A549 (cell line): ENCODE measurements at regions not wholly inside any gene's neighbourhood (a gene's known extent, or its start where the extent isn't known, plus 50 kb on each side); places are given as distances from the start of the nearest gene placed in this dataset.

Source experiments
- ATAC-seq, 2 experiments: fragments of 200-7000 bp in 1 of 2; fragments of >200 bp in 1 of 2; cut with Nextera tagmentation in 1 of 2; cut with Tn5 transposase in 1 of 2; 3 replicates each; pipeline versions ENCODE4 v1.8.0 to v1.9.1; 2018 to 2020; ENCODE audit warnings: mild to moderate bottlenecking in 1 of 2, moderate library complexity in 1 of 2
- CTCF ChIA-PET: fragments of 300-600 bp; sonication (Branson Sonifier 250); formaldehyde crosslinking; extraction: SDS; loops from one replicate; lab custom pipeline; 2021; ENCODE audit warnings: antibody characterized with exemption, inconsistent platforms; lab: Yijun Ruan, JAX
- POLR2A ChIA-PET: fragments of 350-600 bp; formaldehyde crosslinking; extraction: SDS; loops from one replicate; lab custom pipeline; 2021; ENCODE audit warnings: antibody characterized with exemption, inconsistent platforms; lab: Yijun Ruan, JAX
- DNase-seq, 2 experiments: peaks; one replicate each; pipeline versions ENCODE4 v3.0.0 to v3.0.0-alpha.2; 2011 to 2016; ENCODE audit warnings: low read depth in 1 of 2, low spot score in 1 of 2
- FAIRE-seq: peaks from 2 replicates; lab custom pipeline; 2011; peaks lifted over from hg19 to GRCh38; lab: Jason Lieb, UNC
- H3K27ac ChIP-seq, 2 experiments: fragments of >200 bp; sonication (Bioruptor Twin); formaldehyde crosslinking; 3 replicates each; pipeline ENCODE4 v1.5.1; 2016 to 2017
- H3K4me1 ChIP-seq: fragments of >200 bp; sonication (Bioruptor Twin); formaldehyde crosslinking; 3 replicates; pipeline ENCODE4 v1.6.1; 2016
- H3K4me2 ChIP-seq: fragments of >200 bp; sonication (Bioruptor Twin); formaldehyde crosslinking; 3 replicates; pipeline ENCODE4 v1.6.1; 2016
- H3K4me3 ChIP-seq: fragments of >200 bp; sonication (Bioruptor Twin); formaldehyde crosslinking; 3 replicates; pipeline ENCODE4 v1.5.1; 2016
- H3K9me3 ChIP-seq: fragments of >200 bp; sonication (Bioruptor Twin); formaldehyde crosslinking; 3 replicates; pipeline ENCODE4 v1.6.1; 2016
- BHLHE40 ChIP-seq: IDR thresholded peaks from 2 replicates; pipeline ENCODE4 v1.6.1; 2012; ENCODE audit warnings: low read depth, low read length, inconsistent platforms
- CEBPB ChIP-seq, 2 experiments: fragments of >200 bp in 1 of 2; sonication (Bioruptor Twin) in 1 of 2; formaldehyde crosslinking in 1 of 2; IDR thresholded peaks; 2 replicates each; pipeline ENCODE4 v1.6.1; 2012 to 2016
- ESRRA ChIP-seq: fragments of 150-350 bp; IDR thresholded peaks from 2 replicates; pipeline ENCODE4 v1.6.1; 2014; ENCODE audit warnings: mild to moderate bottlenecking, low read length, borderline replicate concordance
- FOSB ChIP-seq: fragments of 250-450 bp; sonication (Bioruptor Pico); IDR thresholded peaks from 2 replicates; pipeline ENCODE4 v1.5.0; 2020; ENCODE audit warnings: mild to moderate bottlenecking, moderate library complexity
- GATA3 ChIP-seq: IDR thresholded peaks from 2 replicates; pipeline ENCODE4 v1.6.1; 2012; ENCODE audit warnings: borderline replicate concordance
- HEYL ChIP-seq: fragments of 250-450 bp; sonication (Bioruptor Pico); IDR thresholded peaks from 2 replicates; pipeline ENCODE4 v1.8.0; 2021; ENCODE audit warnings: mild to moderate bottlenecking, moderate library complexity
- HOXA7 ChIP-seq: fragments of 250-450 bp; sonication (Bioruptor Pico); IDR thresholded peaks from 2 replicates; pipeline ENCODE4 v1.5.0; 2020; ENCODE audit warnings: mild to moderate bottlenecking, moderate library complexity
- HOXB5 ChIP-seq: fragments of 250-450 bp; sonication (Bioruptor Pico); IDR thresholded peaks from 2 replicates; pipeline ENCODE4 v1.5.0; 2020; ENCODE audit warnings: mild to moderate bottlenecking, moderate library complexity
- JUN ChIP-seq, 2 experiments: fragments of >200 bp; sonication (Bioruptor Twin); formaldehyde crosslinking; IDR thresholded peaks; 2 replicates in 1 of 2; 3 replicates in 1 of 2; pipeline ENCODE4 v1.6.1; 2016 to 2017
- JUNB ChIP-seq: fragments of >200 bp; sonication (Bioruptor Twin); formaldehyde crosslinking; IDR thresholded peaks from 2 replicates; pipeline ENCODE4 v1.6.1; 2016
- KDM1A ChIP-seq: fragments of 200-600 bp; sonication (generic); IDR thresholded peaks from 2 replicates; pipeline ENCODE4 v1.6.1; 2016; ENCODE audit warnings: low read depth, mild to moderate bottlenecking
- MAFK ChIP-seq: fragments of 450-650 bp; IDR thresholded peaks from 2 replicates; pipeline ENCODE4 v1.6.1; 2014; ENCODE audit not compliant: partially characterized antibody
- MYC ChIP-seq: IDR thresholded peaks from 2 replicates; pipeline ENCODE4 v1.6.1; 2012; ENCODE audit warnings: mild to moderate bottlenecking, inconsistent platforms, low read length, improper control_type of control experiment, borderline replicate concordance
- NFE2L2 ChIP-seq: fragments of 150-350 bp; conservative IDR thresholded peaks from 2 replicates; pipeline ENCODE4 v1.6.1; 2014; ENCODE audit warnings: low read length
- NPAS2 ChIP-seq: fragments of 250-450 bp; sonication (Bioruptor Pico); IDR thresholded peaks from 2 replicates; pipeline ENCODE4 v1.8.0; 2022; ENCODE audit warnings: mild to moderate bottlenecking, moderate library complexity, borderline replicate concordance
- NR3C1 ChIP-seq: fragments of >200 bp; sonication (Bioruptor Twin); formaldehyde crosslinking; IDR thresholded peaks from 3 replicates; pipeline ENCODE4 v1.6.1; 2017
- PHF8 ChIP-seq: fragments of 200-600 bp; sonication (generic); IDR thresholded peaks from 2 replicates; pipeline ENCODE4 v1.6.1; 2016; ENCODE audit warnings: low read depth, mild to moderate bottlenecking, antibody characterized with exemption, moderate library complexity, borderline replicate concordance
- POLR2A ChIP-seq: IDR thresholded peaks from 2 replicates; pipeline ENCODE4 v1.6.1; 2012; ENCODE audit warnings: mild to moderate bottlenecking, low read length
- REST ChIP-seq: fragments of 200-600 bp; sonication (generic); IDR thresholded peaks from 2 replicates; pipeline ENCODE4 v1.6.1; 2016; ENCODE audit warnings: antibody characterized with exemption, mild to moderate bottlenecking, moderate library complexity
- RNF2 ChIP-seq: fragments of 200-600 bp; sonication (generic); IDR thresholded peaks from 2 replicates; pipeline ENCODE4 v1.6.1; 2016; ENCODE audit warnings: low read depth, mild to moderate bottlenecking, antibody characterized with exemption, moderate library complexity, borderline replicate concordance
- TP53 ChIP-seq: fragments of 250-450 bp; sonication (Bioruptor Pico); IDR thresholded peaks from 2 replicates; pipeline ENCODE4 v1.5.0; 2021; ENCODE audit warnings: mild to moderate bottlenecking, moderate library complexity
- USF2 ChIP-seq: fragments of 450-650 bp; IDR thresholded peaks from 2 replicates; pipeline ENCODE4 v1.6.1; 2014; ENCODE audit warnings: antibody characterized with exemption
- WGBS: methylation state at CpG from one replicate; pipeline ENCODE4 v1.1.6; 2017; ENCODE audit errors: missing lambda C conversion rate; 5-methylcytosine and 5-hydroxymethylcytosine counted together
- TF ChIP-seq, protein P1 (sequence below): fragments of >200 bp; sonication (Bioruptor Twin); formaldehyde crosslinking; IDR thresholded peaks from 3 replicates; pipeline ENCODE4 v1.5.1; 2016

DNA sequence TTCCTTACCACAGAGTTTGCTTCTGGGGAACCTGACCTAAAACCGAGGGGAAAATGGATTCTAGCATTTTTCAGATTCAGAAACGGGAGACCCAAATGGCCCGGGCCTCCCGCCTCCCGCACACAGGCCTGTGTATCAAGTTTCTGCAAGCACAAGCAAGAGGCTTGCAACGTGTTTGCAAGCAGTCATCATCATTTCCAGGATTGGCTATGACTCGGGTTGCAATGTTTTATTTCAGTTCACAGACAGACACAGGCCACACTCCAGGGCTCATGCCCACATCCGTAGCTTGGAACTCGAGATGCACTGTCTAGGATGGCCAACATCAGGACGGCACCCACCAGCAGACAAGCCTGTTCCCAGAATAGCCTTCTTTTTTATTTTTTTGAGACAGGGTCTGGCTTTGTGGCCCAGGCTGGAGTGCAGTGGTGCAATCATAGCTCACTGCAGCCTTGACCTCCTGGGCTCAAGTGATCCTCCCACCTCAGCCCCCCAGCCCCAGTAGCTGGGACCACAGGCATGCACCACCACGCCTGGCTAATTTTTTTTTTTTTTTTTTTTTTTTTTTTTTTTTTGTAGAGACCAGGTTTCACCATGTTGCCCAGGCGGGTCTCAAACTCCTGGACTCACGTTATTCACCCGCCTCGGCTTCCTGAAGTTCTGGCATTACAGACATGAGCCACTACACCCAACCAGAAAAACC lies 68.1 kb upstream of the FOXK1 start:
- ChIA-PET POLR2A (no interaction called here), CTCF (interaction anchor here (1.0 kb wide), 1 partner anchor 18 kb away, joined by 3 read pairs; no protein-coding TSS in a partner anchor)
- Histone ChIP-seq H3K9me3 (no peaks in the 10 kb centered on the region), H3K4me2 (no peak overlapping the region), H3K4me1 (no peaks in the 10 kb centered on the region), H3K4me3 (no peak overlapping the region), H3K27ac (0 out of 6 replicates have a peak overlapping the region, but pooled peaks of 1 of the 2 experiments have one; percentile 8)
- TF ChIP-seq HOXB5 (CRISPR knock-in tag) = no peak
- DNase-seq = no peak
- no peak for ATAC-seq
- no peak for FAIRE-seq
- 72% methylated on average over 14 of the region's 15 CpGs for WGBS

DNA sequence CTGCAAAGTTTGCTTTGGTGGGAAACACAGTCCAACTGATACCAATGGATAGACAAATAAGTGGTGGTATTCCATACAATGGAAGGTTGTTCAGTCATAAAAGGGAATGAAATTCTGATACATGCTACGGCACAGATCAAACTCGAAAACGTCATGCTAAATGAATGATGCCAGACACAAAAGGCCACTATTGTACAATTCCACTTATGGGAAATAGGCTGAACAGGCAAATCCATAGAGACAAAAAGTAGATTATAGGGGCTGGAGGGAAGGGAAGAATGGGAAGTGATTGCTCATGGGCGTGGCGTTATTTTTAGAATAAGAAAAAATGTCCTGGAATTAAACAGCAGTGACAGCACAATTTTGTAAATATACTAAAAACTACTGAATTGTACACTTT lies 66.0 kb upstream of the FOXK1 start:
- TF ChIP-seq GATA3 (no peak), JUNB (no peak), MYC (no peak), REST (no peak), TP53 (CRISPR knock-in tag) (no peak), HEYL (CRISPR knock-in tag) (no peak), USF2 (no peak), POLR2A (no peak), RNF2 (no peak), FOSB (no peak)
- TF ChIP-seq, protein P1, sequence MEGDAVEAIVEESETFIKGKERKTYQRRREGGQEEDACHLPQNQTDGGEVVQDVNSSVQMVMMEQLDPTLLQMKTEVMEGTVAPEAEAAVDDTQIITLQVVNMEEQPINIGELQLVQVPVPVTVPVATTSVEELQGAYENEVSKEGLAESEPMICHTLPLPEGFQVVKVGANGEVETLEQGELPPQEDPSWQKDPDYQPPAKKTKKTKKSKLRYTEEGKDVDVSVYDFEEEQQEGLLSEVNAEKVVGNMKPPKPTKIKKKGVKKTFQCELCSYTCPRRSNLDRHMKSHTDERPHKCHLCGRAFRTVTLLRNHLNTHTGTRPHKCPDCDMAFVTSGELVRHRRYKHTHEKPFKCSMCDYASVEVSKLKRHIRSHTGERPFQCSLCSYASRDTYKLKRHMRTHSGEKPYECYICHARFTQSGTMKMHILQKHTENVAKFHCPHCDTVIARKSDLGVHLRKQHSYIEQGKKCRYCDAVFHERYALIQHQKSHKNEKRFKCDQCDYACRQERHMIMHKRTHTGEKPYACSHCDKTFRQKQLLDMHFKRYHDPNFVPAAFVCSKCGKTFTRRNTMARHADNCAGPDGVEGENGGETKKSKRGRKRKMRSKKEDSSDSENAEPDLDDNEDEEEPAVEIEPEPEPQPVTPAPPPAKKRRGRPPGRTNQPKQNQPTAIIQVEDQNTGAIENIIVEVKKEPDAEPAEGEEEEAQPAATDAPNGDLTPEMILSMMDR = no peak
- H3K9me3 ChIP-seq = no peaks in the 10 kb centered on the region
- peaks cover 13% of the 10 kb centered on the region; the same call in 2 of the 3 replicates for H3K4me1 ChIP-seq
- no peak overlapping the region for H3K27ac ChIP-seq
- no peak for DNase-seq
- ChIA-PET CTCF (interaction anchor here (0.7 to 3.4 kb wide), 3 partner anchors 16 to 515 kb away, joined by 4 to 15 read pairs (median 4); no protein-coding TSS in a partner anchor), POLR2A (no interaction called here)
- no peak for ATAC-seq
- 90% methylated on average over 5 of the region's 5 CpGs for WGBS
- no peak overlapping the region for H3K4me2 ChIP-seq
- FAIRE-seq = no peak
- no peak overlapping the region for H3K4me3 ChIP-seq

- H3K4me2 ChIP-seq = no peak overlapping the region
- DNase-seq (no peak), ATAC-seq (no peak)
- peaks cover 13% of the 10 kb centered on the region; the same call in 2 of the 3 replicates for H3K4me1 ChIP-seq
- H3K4me3 ChIP-seq = no peak overlapping the region
- no peak overlapping the region; a peak in 1 of 6 replicates for H3K27ac ChIP-seq
- WGBS = 61% methylated on average over 5 of the region's 5 CpGs
- H3K9me3 ChIP-seq = peaks cover 9% of the 10 kb centered on the region; the same call in 1 of the 3 replicates
- TF ChIP-seq RNF2 = no peak
- TF ChIP-seq ESRRA = no peak
- TF ChIP-seq FOSB = no peak
- no peak for TF ChIP-seq MYC
- no peak for TF ChIP-seq HEYL (CRISPR knock-in tag)
- no peak for TF ChIP-seq PHF8
- TF ChIP-seq MAFK = no peak
- TF ChIP-seq KDM1A = no peak
- no peak for TF ChIP-seq HOXB5 (CRISPR knock-in tag)
- TF ChIP-seq, protein P1 = no peak
- TF ChIP-seq NPAS2 (CRISPR knock-in tag) = no peak
- TF ChIP-seq JUN (IDR thresholded peaks at IDR 0.05) = no peak
- TF ChIP-seq HOXA7 (CRISPR knock-in tag) = no peak
- TF ChIP-seq NR3C1 = no peak
- no peak for TF ChIP-seq BHLHE40
- TF ChIP-seq CEBPB (IDR thresholded peaks at IDR 0.05) = no peak
- no peak for TF ChIP-seq NFE2L2
- TF ChIP-seq, all 56 proteins: peak for 0
- POLR2A ChIA-PET = no interaction called here
- CTCF ChIA-PET = no interaction called here
- no peak for FAIRE-seq
Observed at GRCh38 chr7:4621396-4621795, 60.7 kb upstream of the FOXK1 start.
